BJ (cell line): ENCODE measurements at regions not wholly inside any gene's neighbourhood (a gene's known extent, or its start where the extent isn't known, plus 50 kb on each side); places are given as distances from the start of the nearest gene placed in this dataset.

Source experiments
- CTCF ChIA-PET: fragments of 350-600 bp; formaldehyde crosslinking; extraction: SDS; loops from one replicate; lab custom pipeline; 2021; ENCODE audit warnings: antibody characterized with exemption, inconsistent platforms; lab: Yijun Ruan, JAX
- POLR2A ChIA-PET: fragments of 300-600 bp; sonication (Branson Sonifier 250); formaldehyde crosslinking; extraction: SDS; loops from one replicate; lab custom pipeline; 2021; ENCODE audit warnings: antibody characterized with exemption; lab: Charles Lee
- DNase-seq: peaks from one replicate; pipeline ENCODE4 v3.0.0-alpha.2; 2011; ENCODE audit warnings: low read depth
- H3K27me3 ChIP-seq: 2 replicates; pipeline ENCODE4 v1.6.0; 2011; ENCODE audit warnings: low read length; ENCODE audit not compliant: control insufficient read depth, insufficient read depth
- H3K36me3 ChIP-seq: 2 replicates; pipeline ENCODE4 v1.5.1; 2011; ENCODE audit warnings: low read length; ENCODE audit not compliant: control insufficient read depth, insufficient read depth
- H3K4me3 ChIP-seq: 2 replicates; pipeline ENCODE4 v1.5.1; 2011; ENCODE audit warnings: low read depth, mild to moderate bottlenecking, control low read depth, low read length
- CTCF ChIP-seq: IDR thresholded peaks from 2 replicates; pipeline ENCODE4 v1.5.1; 2011; ENCODE audit warnings: low read depth, mild to moderate bottlenecking, control low read depth, inconsistent platforms, low read length, moderate library complexity; ENCODE audit not compliant: insufficient read depth

- ChIA-PET POLR2A (no interaction called here), CTCF (no interaction called here)
- no peaks in the 10 kb centered on the region for H3K36me3 ChIP-seq
- no peak for DNase-seq
- no peak overlapping the region for H3K4me3 ChIP-seq
- H3K27me3 ChIP-seq: no peaks in the 10 kb centered on the region
- TF ChIP-seq CTCF: no peak
Measured at GRCh38 chr21:27586986-27587385, 620.1 kb upstream of the ADAMTS5 start.

GRCh38 chr21:27586326-27586725 lies 619.4 kb upstream of the ADAMTS5 start:
- TF ChIP-seq CTCF: no peak
- Histone ChIP-seq H3K4me3 (no peak overlapping the region), H3K36me3 (no peaks in the 10 kb centered on the region), H3K27me3 (no peaks in the 10 kb centered on the region)
- DNase-seq: no peak
- POLR2A ChIA-PET: no interaction called here
- CTCF ChIA-PET: interaction anchor here (0.9 kb wide), 1 partner anchor 12 kb away, joined by 3 read pairs; no protein-coding TSS in a partner anchor

- ChIA-PET POLR2A (no interaction called here), CTCF (interaction anchor here (0.7 to 1.4 kb wide), 5 partner anchors 10 to 61 kb away, joined by 3 to 4 read pairs (median 3); no protein-coding TSS in a partner anchor)
- Histone ChIP-seq H3K36me3 (no peaks in the 10 kb centered on the region), H3K27me3 (no peaks in the 10 kb centered on the region), H3K4me3 (no peak overlapping the region)
- TF ChIP-seq CTCF: no peak
- no peak for DNase-seq
Measured at GRCh38 chr21:27584256-27584655, 617.4 kb upstream of the ADAMTS5 start.

GRCh38 chr21:27582948-27583430 lies 616.1 kb upstream of the ADAMTS5 start:
- TF ChIP-seq CTCF: no peak
- ChIA-PET POLR2A (no interaction called here), CTCF (interaction anchor here (0.6 to 1.1 kb wide), 4 partner anchors 17 to 1162 kb away, joined by 3 to 4 read pairs (median 3); no protein-coding TSS in a partner anchor)
- no peaks in the 10 kb centered on the region for H3K27me3 ChIP-seq
- H3K36me3 ChIP-seq: no peaks in the 10 kb centered on the region
- H3K4me3 ChIP-seq: no peak overlapping the region
- no peak for DNase-seq

- no peaks in the 10 kb centered on the region for H3K27me3 ChIP-seq
- ChIA-PET POLR2A (no interaction called here), CTCF (interaction anchor here (1.0 kb wide), 1 partner anchor 17 kb away, joined by 3 read pairs; no protein-coding TSS in a partner anchor)
- no peak overlapping the region for H3K4me3 ChIP-seq
- no peak for TF ChIP-seq CTCF
- DNase-seq: no peak
- no peaks in the 10 kb centered on the region for H3K36me3 ChIP-seq
Measured at GRCh38 chr21:27582246-27582947, 615.5 kb upstream of the ADAMTS5 start.
